HG02642 (cell line): ENCODE measurements at regions not wholly inside any gene's neighbourhood (a gene's known extent, or its start where the extent isn't known, plus 50 kb on each side); places are given as distances from the start of the nearest gene placed in this dataset.
"Not testable (repeated sequence)": the region's sequence is repeated elsewhere in the genome, so short reads cannot be mapped to it uniquely, and the experiment has no call there.

Source experiments
- ATAC-seq: cut with Tn5 transposase; IDR thresholded peaks from one replicate; pipeline ENCODE4 v1.9.1; 2021; ENCODE audit warnings: mild to moderate bottlenecking; ENCODE audit not compliant: unreplicated experiment, poor library complexity

GRCh38 chr3:55300701-55301100 is 186.4 kb downstream of the WNT5A start:
- no peak for ATAC-seq

- ATAC-seq, result no peak
Observed at GRCh38 chr3:55297706-55298105, 189.4 kb downstream of the WNT5A start.

- no peak for ATAC-seq
Observed at GRCh38 chr3:55297245-55297644, 189.9 kb downstream of the WNT5A start.

GRCh38 chr3:55296791-55297190 is 190.3 kb downstream of the WNT5A start:
- no peak for ATAC-seq

- no peak for ATAC-seq
Observed at GRCh38 chr3:55296030-55296429, 191.1 kb downstream of the WNT5A start.

GRCh38 chr3:55294557-55294956 is 192.5 kb downstream of the WNT5A start:
- ATAC-seq, result no peak

GRCh38 chr3:55292360-55292759 is 194.7 kb downstream of the WNT5A start:
- ATAC-seq, result no peak

- ATAC-seq, result no peak
Observed at GRCh38 chr3:55288657-55289056, 198.4 kb downstream of the WNT5A start.

GRCh38 chr3:55286693-55287092 is 200.4 kb downstream of the WNT5A start:
- no peak for ATAC-seq

GRCh38 chr3:55285156-55285555 is 201.9 kb downstream of the WNT5A start:
- ATAC-seq, result no peak

GRCh38 chr3:55283441-55283925 is 203.6 kb downstream of the WNT5A start:
- no peak for ATAC-seq

- ATAC-seq, result no peak
Observed at GRCh38 chr3:55282994-55283393, 204.1 kb downstream of the WNT5A start.

- ATAC-seq, result no peak
Observed at GRCh38 chr3:55272031-55272645, 215.0 kb downstream of the WNT5A start.

GRCh38 chr3:55271549-55271948 is 215.6 kb downstream of the WNT5A start:
- ATAC-seq, result no peak

- no peak for ATAC-seq
Observed at GRCh38 chr3:55270976-55271375, 216.1 kb downstream of the WNT5A start.

GRCh38 chr3:55269636-55270035 is 217.5 kb downstream of the WNT5A start:
- ATAC-seq, result no peak

GRCh38 chr3:55269096-55269495 is 218.0 kb downstream of the WNT5A start:
- ATAC-seq, result no peak

- no peak for ATAC-seq
Observed at GRCh38 chr3:55267206-55267930, 219.7 kb downstream of the WNT5A start.

GRCh38 chr3:55264919-55265318 is 222.2 kb downstream of the WNT5A start:
- no peak for ATAC-seq

- ATAC-seq, result no peak
Observed at GRCh38 chr3:55252921-55253320, 234.2 kb downstream of the WNT5A start.

GRCh38 chr3:55249156-55249555 is 237.9 kb downstream of the WNT5A start:
- ATAC-seq, result not testable (repeated sequence)

GRCh38 chr3:55247666-55248065 is 239.4 kb downstream of the WNT5A start:
- no peak for ATAC-seq
